B cell (primary cell): ENCODE measurements at regions not wholly inside any gene's neighbourhood (a gene's known extent, or its start where the extent isn't known, plus 50 kb on each side); places are given as distances from the start of the nearest gene placed in this dataset.

Source experiments
- EZH2 ChIP-seq: IDR thresholded peaks from 2 replicates; pipeline ENCODE4 v1.6.1; 2012; ENCODE audit warnings: borderline replicate concordance, low read depth, mild to moderate bottlenecking, moderate library complexity, low read length; ENCODE audit not compliant: insufficient read depth, poor library complexity, severe bottlenecking
- TF ChIP-seq, protein P1 (sequence below): fragments of 200-600 bp; IDR thresholded peaks from one replicate; pipeline ENCODE4 v1.8.0; 2022; ENCODE audit warnings: antibody characterized with exemption, mild to moderate bottlenecking

GRCh38 chr3:109853077-109853731 lies 515.9 kb upstream of the DPPA4 start:
- TF ChIP-seq, protein P1, sequence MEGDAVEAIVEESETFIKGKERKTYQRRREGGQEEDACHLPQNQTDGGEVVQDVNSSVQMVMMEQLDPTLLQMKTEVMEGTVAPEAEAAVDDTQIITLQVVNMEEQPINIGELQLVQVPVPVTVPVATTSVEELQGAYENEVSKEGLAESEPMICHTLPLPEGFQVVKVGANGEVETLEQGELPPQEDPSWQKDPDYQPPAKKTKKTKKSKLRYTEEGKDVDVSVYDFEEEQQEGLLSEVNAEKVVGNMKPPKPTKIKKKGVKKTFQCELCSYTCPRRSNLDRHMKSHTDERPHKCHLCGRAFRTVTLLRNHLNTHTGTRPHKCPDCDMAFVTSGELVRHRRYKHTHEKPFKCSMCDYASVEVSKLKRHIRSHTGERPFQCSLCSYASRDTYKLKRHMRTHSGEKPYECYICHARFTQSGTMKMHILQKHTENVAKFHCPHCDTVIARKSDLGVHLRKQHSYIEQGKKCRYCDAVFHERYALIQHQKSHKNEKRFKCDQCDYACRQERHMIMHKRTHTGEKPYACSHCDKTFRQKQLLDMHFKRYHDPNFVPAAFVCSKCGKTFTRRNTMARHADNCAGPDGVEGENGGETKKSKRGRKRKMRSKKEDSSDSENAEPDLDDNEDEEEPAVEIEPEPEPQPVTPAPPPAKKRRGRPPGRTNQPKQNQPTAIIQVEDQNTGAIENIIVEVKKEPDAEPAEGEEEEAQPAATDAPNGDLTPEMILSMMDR: no peak
- TF ChIP-seq EZH2: no peak
